ENCODE measurements at regions not wholly inside any gene's neighbourhood (a gene's known extent, or its start where the extent isn't known, plus 50 kb on each side); places are given as distances from the start of the nearest gene placed in this dataset.

- no peak for TF ChIP-seq EZH2 (IDR thresholded peaks at IDR 0.05; ENCODE audit: insufficient read depth, poor library complexity, severe bottlenecking)
- TF ChIP-seq EZH2phosphoT487 (IDR thresholded peaks at IDR 0.05; ENCODE audit: insufficient read depth, low read depth), result no peak
Measured at GRCh38 chr1:222899471-222899870, 84.6 kb downstream of the DISP1 start.
